H9 (cell line): ENCODE measurements at regions not wholly inside any gene's neighbourhood (a gene's known extent, or its start where the extent isn't known, plus 50 kb on each side); places are given as distances from the start of the nearest gene placed in this dataset.
"Not testable (repeated sequence)": the region's sequence is repeated elsewhere in the genome, so short reads cannot be mapped to it uniquely, and the experiment has no call there.

Experiments
- DNase-seq: peaks from one replicate; pipeline ENCODE4 v3.0.0-alpha.2; 2017
- H2AFZ ChIP-seq: one replicate; pipeline ENCODE4 v1.6.1; 2013; ENCODE audit warnings: mild to moderate bottlenecking, low read length, control low read depth, moderate library complexity
- H2AK5ac ChIP-seq: 2 replicates; pipeline ENCODE4 v1.6.1; 2013; ENCODE audit warnings: low read length, control low read depth, mixed read lengths; ENCODE audit not compliant: insufficient read length
- H2BK120ac ChIP-seq: one replicate; pipeline ENCODE4 v1.6.1; 2013; ENCODE audit warnings: low read depth, mild to moderate bottlenecking, low read length, control low read depth, inconsistent platforms; ENCODE audit not compliant: poor library complexity, severe bottlenecking
- H2BK12ac ChIP-seq: 2 replicates; pipeline ENCODE4 v1.6.1; 2013; ENCODE audit warnings: low read length, control low read depth, mixed read lengths, low read depth; ENCODE audit not compliant: insufficient read length
- H2BK15ac ChIP-seq: 2 replicates; pipeline ENCODE4 v1.6.1; 2013; ENCODE audit warnings: low read depth, low read length, control low read depth
- H2BK20ac ChIP-seq: one replicate; pipeline ENCODE4 v1.6.1; 2013; ENCODE audit warnings: low read depth, mild to moderate bottlenecking, low read length, control low read depth, inconsistent platforms; ENCODE audit not compliant: poor library complexity, severe bottlenecking
- H2BK5ac ChIP-seq: 2 replicates; pipeline ENCODE4 v1.6.1; 2013; ENCODE audit warnings: low read length, control low read depth, mixed read lengths; ENCODE audit not compliant: insufficient read length
- H3K14ac ChIP-seq: 2 replicates; pipeline ENCODE4 v1.6.1; 2013; ENCODE audit warnings: low read length, control low read depth; ENCODE audit not compliant: insufficient read depth
- H3K18ac ChIP-seq: 2 replicates; pipeline ENCODE4 v1.6.1; 2013; ENCODE audit warnings: low read depth, mild to moderate bottlenecking, mixed read lengths, low read length, control low read depth; ENCODE audit not compliant: insufficient read length
- H3K23ac ChIP-seq: 2 replicates; pipeline ENCODE4 v1.6.1; 2013; ENCODE audit warnings: low read length, control low read depth, mixed read lengths, low read depth; ENCODE audit not compliant: insufficient read length
- H3K23me2 ChIP-seq: 2 replicates; pipeline ENCODE4 v1.6.1; 2013; ENCODE audit warnings: low read depth, mild to moderate bottlenecking, mixed read lengths, low read length, control low read depth; ENCODE audit not compliant: insufficient read length, poor library complexity, severe bottlenecking
- H3K27ac ChIP-seq: 2 replicates; pipeline ENCODE4 v1.5.1; 2013; ENCODE audit warnings: low read length, control low read depth, mixed read lengths, low read depth; ENCODE audit not compliant: insufficient read length
- H3K27me3 ChIP-seq: 2 replicates; pipeline ENCODE4 v1.6.1; 2013; ENCODE audit warnings: low read length, control low read depth, inconsistent platforms; ENCODE audit not compliant: insufficient read depth
- H3K4ac ChIP-seq: 2 replicates; pipeline ENCODE4 v1.6.1; 2013; ENCODE audit warnings: low read depth, mild to moderate bottlenecking, control low read depth, inconsistent platforms, low read length, moderate library complexity
- H3K4me1 ChIP-seq: 2 replicates; pipeline ENCODE4 v1.6.1; 2013; ENCODE audit warnings: low read length, control low read depth, inconsistent platforms; ENCODE audit not compliant: insufficient read depth
- H3K4me2 ChIP-seq: 2 replicates; pipeline ENCODE4 v1.6.1; 2013; ENCODE audit warnings: low read length, control low read depth, mixed read lengths; ENCODE audit not compliant: insufficient read length, insufficient read depth
- H3K56ac ChIP-seq: 2 replicates; pipeline ENCODE4 v1.6.1; 2013; ENCODE audit warnings: low read depth, mild to moderate bottlenecking, mixed read lengths, low read length, control low read depth; ENCODE audit not compliant: insufficient read length
- H3K79me1 ChIP-seq: 2 replicates; pipeline ENCODE4 v1.6.1; 2013; ENCODE audit warnings: low read depth, mild to moderate bottlenecking, moderate library complexity, low read length, control low read depth, inconsistent platforms; ENCODE audit not compliant: insufficient read depth, poor library complexity, severe bottlenecking
- H3K79me2 ChIP-seq: 2 replicates; pipeline ENCODE4 v1.6.1; 2013; ENCODE audit warnings: low read length, control low read depth, inconsistent platforms; ENCODE audit not compliant: insufficient read depth
- H3K9ac ChIP-seq: 2 replicates; pipeline ENCODE4 v1.6.1; 2013; ENCODE audit warnings: low read length, control low read depth, mixed read lengths; ENCODE audit not compliant: insufficient read length; ENCODE audit errors: extremely low read depth
- H3K9me3 ChIP-seq: one replicate; pipeline ENCODE4 v1.6.1; 2013; ENCODE audit warnings: low read depth, low read length, inconsistent platforms; ENCODE audit not compliant: control insufficient read depth
- H3T11ph ChIP-seq: one replicate; pipeline ENCODE4 v1.6.1; 2013; ENCODE audit warnings: mild to moderate bottlenecking, low read length, control low read depth, inconsistent platforms
- H4K20me1 ChIP-seq: one replicate; pipeline ENCODE4 v1.6.1; 2013; ENCODE audit not compliant: control insufficient read depth, insufficient read length, insufficient read depth
- H4K5ac ChIP-seq: 2 replicates; pipeline ENCODE4 v1.6.1; 2013; ENCODE audit warnings: low read depth, mild to moderate bottlenecking, mixed read lengths, low read length, control low read depth; ENCODE audit not compliant: insufficient read length
- H4K8ac ChIP-seq: replicated peaks from 2 replicates; pipeline ENCODE4 v1.6.1; 2013; ENCODE audit warnings: low read length, control low read depth, mixed read lengths, low read depth; ENCODE audit not compliant: insufficient read length
- H4K91ac ChIP-seq: 2 replicates; pipeline ENCODE4 v1.6.1; 2013; ENCODE audit warnings: low read depth, mild to moderate bottlenecking, moderate library complexity, mixed read lengths, low read length, control low read depth; ENCODE audit not compliant: insufficient read length
- H3K27ac Mint-ChIP-seq, 3 experiments: 2 replicates in 2 of 3; 3 replicates in 1 of 3; pipeline ENCODE4 v1.8.0; 2020 to 2021; ENCODE audit warnings: mixed read lengths in 3 of 3, mild to moderate bottlenecking in 1 of 3, moderate library complexity in 1 of 3
- H3K27me3 Mint-ChIP-seq: 2 replicates; pipeline ENCODE4 v1.8.0; 2021; ENCODE audit warnings: low read depth, mild to moderate bottlenecking, moderate library complexity, mixed read lengths
- H3K36me3 Mint-ChIP-seq, 3 experiments: 2 replicates in 2 of 3; 3 replicates in 1 of 3; pipeline ENCODE4 v1.8.0; 2020 to 2021; ENCODE audit warnings: low read depth in 3 of 3, mixed read lengths in 3 of 3; ENCODE audit not compliant: insufficient read depth in 1 of 3
- H3K4me1 Mint-ChIP-seq, 2 experiments: 2 replicates each; pipeline ENCODE4 v1.8.0; 2020; ENCODE audit warnings: mixed read lengths in 2 of 2
- H3K4me3 Mint-ChIP-seq, 2 experiments: 2 replicates in 1 of 2; 3 replicates in 1 of 2; pipeline ENCODE4 v1.8.0; 2020 to 2021; ENCODE audit warnings: mild to moderate bottlenecking in 2 of 2, mixed read lengths in 2 of 2, moderate library complexity in 1 of 2
- H3K9me3 Mint-ChIP-seq, 2 experiments: 2 replicates in 1 of 2; 3 replicates in 1 of 2; pipeline ENCODE4 v1.8.0; 2020; ENCODE audit warnings: mild to moderate bottlenecking in 2 of 2, mixed read lengths in 2 of 2, moderate library complexity in 1 of 2
- WGBS: extraction: QIAGEN DNeasy Blood & Tissue Kit; methylation state at CpG from one replicate; pipeline ENCODE4 v1.1.7; 2013; ENCODE audit warnings: missing lambda C conversion rate, low lambda C conversion rate, mixed read lengths; ENCODE audit not compliant: insufficient read length; ENCODE audit errors: extremely low coverage; 5-methylcytosine and 5-hydroxymethylcytosine counted together
- TF ChIP-seq, protein P1 (sequence below): fragments of 200-600 bp; sonication (generic); conservative IDR thresholded peaks from 3 replicates; pipeline ENCODE4 v1.8.0; 2021; ENCODE audit warnings: antibody characterized with exemption, mild to moderate bottlenecking

DNA sequence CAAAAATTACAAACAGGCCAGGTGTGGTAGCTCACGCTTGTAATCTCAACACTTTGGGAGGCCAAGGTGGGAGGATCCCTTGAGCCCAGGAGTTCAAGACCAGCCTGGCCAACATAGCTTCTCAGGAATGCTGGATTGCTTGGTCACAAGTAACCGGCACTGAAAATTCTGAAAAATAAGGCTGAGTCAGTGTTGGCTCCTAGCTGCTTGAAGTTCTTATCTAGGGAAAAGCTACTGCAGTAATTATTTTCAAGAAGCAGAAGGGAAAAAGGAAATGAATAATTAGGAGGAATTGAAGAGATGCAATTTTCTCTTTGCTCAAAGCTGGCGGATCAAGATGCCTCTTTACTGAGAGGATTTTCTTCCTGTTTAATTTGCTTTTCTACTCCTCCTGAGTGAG, 75.0 kb upstream of the GTF3A start:
- no peaks in the 10 kb centered on the region for H3K23me2 ChIP-seq
- TF ChIP-seq, protein P1, sequence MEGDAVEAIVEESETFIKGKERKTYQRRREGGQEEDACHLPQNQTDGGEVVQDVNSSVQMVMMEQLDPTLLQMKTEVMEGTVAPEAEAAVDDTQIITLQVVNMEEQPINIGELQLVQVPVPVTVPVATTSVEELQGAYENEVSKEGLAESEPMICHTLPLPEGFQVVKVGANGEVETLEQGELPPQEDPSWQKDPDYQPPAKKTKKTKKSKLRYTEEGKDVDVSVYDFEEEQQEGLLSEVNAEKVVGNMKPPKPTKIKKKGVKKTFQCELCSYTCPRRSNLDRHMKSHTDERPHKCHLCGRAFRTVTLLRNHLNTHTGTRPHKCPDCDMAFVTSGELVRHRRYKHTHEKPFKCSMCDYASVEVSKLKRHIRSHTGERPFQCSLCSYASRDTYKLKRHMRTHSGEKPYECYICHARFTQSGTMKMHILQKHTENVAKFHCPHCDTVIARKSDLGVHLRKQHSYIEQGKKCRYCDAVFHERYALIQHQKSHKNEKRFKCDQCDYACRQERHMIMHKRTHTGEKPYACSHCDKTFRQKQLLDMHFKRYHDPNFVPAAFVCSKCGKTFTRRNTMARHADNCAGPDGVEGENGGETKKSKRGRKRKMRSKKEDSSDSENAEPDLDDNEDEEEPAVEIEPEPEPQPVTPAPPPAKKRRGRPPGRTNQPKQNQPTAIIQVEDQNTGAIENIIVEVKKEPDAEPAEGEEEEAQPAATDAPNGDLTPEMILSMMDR = no peak
- no peak overlapping the region for H3K23ac ChIP-seq
- no peaks in the 10 kb centered on the region for H3K4me1 ChIP-seq
- no peak overlapping the region for H2BK120ac ChIP-seq
- no peak overlapping the region for H4K5ac ChIP-seq
- no peak overlapping the region for H2BK15ac ChIP-seq
- no peak overlapping the region for H2BK5ac ChIP-seq
- H3K56ac ChIP-seq = no peak overlapping the region
- Mint-ChIP-seq H3K27me3 (peaks cover 15% of the 10 kb centered on the region), H3K9me3 (peaks cover 0 to 6% of the 10 kb centered on the region in 2 experiments; a peak in 2 of 5 replicates), H3K4me1 (peaks cover 7 to 11% of the 10 kb centered on the region in 2 experiments), H3K4me3 (no peak overlapping the region), H3K27ac (no peak overlapping the region), H3K36me3 (no peaks in the 10 kb centered on the region; a peak in 1 of 7 replicates)
- H3K79me2 ChIP-seq = no peaks in the 10 kb centered on the region
- H3T11ph ChIP-seq = no peak overlapping the region
- H3K4ac ChIP-seq = no peak overlapping the region
- H4K8ac ChIP-seq = no peak overlapping the region
- no peak for DNase-seq
- no CpG with 5 or more reads among the region's 3 CpGs for WGBS
- no peak overlapping the region for H3K4me2 ChIP-seq
- H3K27me3 ChIP-seq = no peaks in the 10 kb centered on the region
- no peak overlapping the region for H2BK20ac ChIP-seq
- no peak overlapping the region for H3K14ac ChIP-seq
- no peak overlapping the region for H2BK12ac ChIP-seq
- H3K27ac ChIP-seq = no peak overlapping the region
- H2AK5ac ChIP-seq = no peak overlapping the region
- no peaks in the 10 kb centered on the region for H3K9me3 ChIP-seq
- no peaks in the 10 kb centered on the region for H3K79me1 ChIP-seq
- H3K9ac ChIP-seq = no peak overlapping the region
- no peak overlapping the region for H3K18ac ChIP-seq
- H4K91ac ChIP-seq = no peak overlapping the region
- no peak overlapping the region for H2AFZ ChIP-seq
- H4K20me1 ChIP-seq = no peaks in the 10 kb centered on the region

DNA sequence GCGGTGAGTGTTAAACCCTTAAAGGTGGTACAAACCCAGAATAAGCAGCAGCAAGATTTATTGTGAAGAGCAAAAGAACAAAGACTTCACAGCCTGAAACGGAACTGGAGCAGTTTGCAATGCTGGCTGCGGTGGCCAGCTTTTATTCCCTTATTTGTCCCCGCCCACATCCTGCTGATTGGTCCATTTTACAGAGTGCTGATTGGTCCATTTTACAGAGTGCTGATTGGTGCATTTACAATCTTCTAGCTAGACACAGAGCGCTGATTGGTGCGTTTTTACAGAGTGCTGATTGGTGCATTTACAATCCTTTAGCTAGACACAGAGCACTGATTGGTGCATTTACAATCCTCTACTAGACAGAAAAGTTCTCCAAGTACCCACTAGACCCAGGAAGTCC, 73.6 kb upstream of the GTF3A start:
- not testable (repeated sequence) for H3K27ac ChIP-seq, H3K4me2 ChIP-seq, H3K9me3 Mint-ChIP-seq, H4K5ac ChIP-seq, H2BK20ac ChIP-seq, H2BK12ac ChIP-seq, H3K27ac Mint-ChIP-seq, H3K36me3 Mint-ChIP-seq, H3K4me3 Mint-ChIP-seq, H3K79me2 ChIP-seq, H3K4me1 ChIP-seq, H4K8ac ChIP-seq, H2AK5ac ChIP-seq, H3K27me3 ChIP-seq, H2BK120ac ChIP-seq, H2BK15ac ChIP-seq, H4K20me1 ChIP-seq, H3K79me1 ChIP-seq, H3T11ph ChIP-seq, H3K23ac ChIP-seq, H3K56ac ChIP-seq, H2AFZ ChIP-seq, DNase-seq, H3K9me3 ChIP-seq, H3K4ac ChIP-seq, H3K23me2 ChIP-seq, H3K18ac ChIP-seq, H3K9ac ChIP-seq, H3K14ac ChIP-seq, H2BK5ac ChIP-seq, H4K91ac ChIP-seq
- WGBS = no CpG with 5 or more reads among the region's 6 CpGs
- Mint-ChIP-seq H3K4me1 (peaks cover 16 to 18% of the 10 kb centered on the region in 2 experiments), H3K27me3 (peaks cover 15% of the 10 kb centered on the region)
